ENCODE measurements at regions not wholly inside any gene's neighbourhood (a gene's known extent, or its start where the extent isn't known, plus 50 kb on each side); places are given as distances from the start of the nearest gene placed in this dataset.
A peak's percentile ranks its signal among the peaks of the same experiment; 100 is the strongest.
"Not testable (repeated sequence)": the region's sequence is repeated elsewhere in the genome, so short reads cannot be mapped to it uniquely, and the experiment has no call there.

GRCh38 chr13:24931450-24932251 is 164.3 kb upstream of the PABPC3 start:
- DNase-seq, result no peak

- not testable (repeated sequence) for DNase-seq
Measured at GRCh38 chr13:24933106-24934023, 162.6 kb upstream of the PABPC3 start.

GRCh38 chr13:24934024-24934385 is 161.9 kb upstream of the PABPC3 start:
- not testable (repeated sequence) for DNase-seq

- no peak for DNase-seq
Measured at GRCh38 chr13:24938966-24939365, 157.0 kb upstream of the PABPC3 start.

GRCh38 chr13:24941023-24941713 is 154.8 kb upstream of the PABPC3 start:
- DNase-seq, result not testable (repeated sequence)

- no peak for DNase-seq
Measured at GRCh38 chr13:24943136-24943535, 152.8 kb upstream of the PABPC3 start.

GRCh38 chr13:24944073-24944472 is 151.9 kb upstream of the PABPC3 start:
- DNase-seq, result not testable (repeated sequence)

GRCh38 chr13:24948977-24949376 is 147.0 kb upstream of the PABPC3 start:
- DNase-seq, result not testable (repeated sequence)

- DNase-seq, result not testable (repeated sequence)
Measured at GRCh38 chr13:24950611-24951010, 145.3 kb upstream of the PABPC3 start.

- DNase-seq, result not testable (repeated sequence)
Measured at GRCh38 chr13:24967970-24968369, 128.0 kb upstream of the PABPC3 start.

GRCh38 chr13:24968416-24968815 is 127.5 kb upstream of the PABPC3 start:
- not testable (repeated sequence) for DNase-seq

GRCh38 chr13:24973102-24973501 is 122.8 kb upstream of the PABPC3 start:
- not testable (repeated sequence) for DNase-seq

- not testable (repeated sequence) for DNase-seq
Measured at GRCh38 chr13:24981181-24981803, 114.6 kb upstream of the PABPC3 start.

GRCh38 chr13:24982333-24982999 is 113.5 kb upstream of the PABPC3 start:
- DNase-seq, result no peak

GRCh38 chr13:24983094-24983493 is 112.8 kb upstream of the PABPC3 start:
- no peak for DNase-seq

GRCh38 chr13:24984134-24984533 is 111.8 kb upstream of the PABPC3 start:
- no peak for DNase-seq

GRCh38 chr13:24985107-24985506 is 110.8 kb upstream of the PABPC3 start:
- no peak for DNase-seq

GRCh38 chr13:24985896-24986295 is 110.0 kb upstream of the PABPC3 start:
- DNase-seq, result no peak

GRCh38 chr13:24986826-24987225 is 109.1 kb upstream of the PABPC3 start:
- no peak for DNase-seq

GRCh38 chr13:24989959-24990358 is 106.0 kb upstream of the PABPC3 start:
- DNase-seq, result not testable (repeated sequence)

GRCh38 chr13:24992946-24993345 is 103.0 kb upstream of the PABPC3 start:
- DNase-seq, result not testable (repeated sequence)

GRCh38 chr13:24995225-24995804 is 100.6 kb upstream of the PABPC3 start:
- DNase-seq, result peak; percentile 54

All from activated naive CD4-positive, alpha-beta T cell treated with anti-CD3 and anti-CD28 coated beads, Interleukin-2, amount 50 U/mL, for 16 hours (primary cell).